Psoas muscle (tissue), 7 donors: ENCODE measurements at regions not wholly inside any gene's neighbourhood (a gene's known extent, or its start where the extent isn't known, plus 50 kb on each side); places are given as distances from the start of the nearest gene placed in this dataset.

ENCODE experiments used
- ATAC-seq, 4 donors: fragments of 200-7000 bp; cut with Tn5 transposase; one replicate each; pipeline ENCODE4 v1.9.1; 2020; ENCODE audit warnings: moderate library complexity in 3 of 4, mild to moderate bottlenecking in 2 of 4
- DNase-seq, 2 donors: peaks; one replicate each; pipeline ENCODE4 v3.0.0-alpha.2; 2020
- H3K27ac ChIP-seq: fragments of 200-600 bp; one replicate; pipeline ENCODE4 v1.8.0; 2022
- H3K27me3 ChIP-seq, 3 donors: fragments of 200-600 bp in 1 of 3; one replicate each; pipeline versions ENCODE4 v1.6.1 to v1.8.0; 2013 to 2022; ENCODE audit warnings: low read length in 2 of 3, mild to moderate bottlenecking in 2 of 3, moderate library complexity in 1 of 3; ENCODE audit not compliant: insufficient read depth in 3 of 3
- H3K36me3 ChIP-seq, 2 donors: fragments of 200-600 bp in 1 of 2; one replicate each; pipeline versions ENCODE4 v1.6.1 to v1.8.0; 2013 to 2022; ENCODE audit warnings: low read depth in 1 of 2, mild to moderate bottlenecking in 1 of 2, moderate library complexity in 1 of 2; ENCODE audit not compliant: insufficient read depth in 1 of 2
- H3K4me1 ChIP-seq: fragments of 200-600 bp; one replicate; pipeline ENCODE4 v1.8.0; 2022
- H3K4me3 ChIP-seq: fragments of 200-600 bp; one replicate; pipeline ENCODE4 v1.8.0; 2022; ENCODE audit warnings: mild to moderate bottlenecking
- H3K9me3 ChIP-seq: fragments of 200-600 bp; one replicate; pipeline ENCODE4 v1.8.0; 2022
- WGBS, 3 donors: extraction: QIAGEN DNeasy Blood & Tissue Kit; methylation state at CpG; one replicate each; pipeline versions ENCODE4 v1.1.6 to v1.1.7; 2013; 5-methylcytosine and 5-hydroxymethylcytosine counted together
- intact Hi-C, 2 donors: fragments of 100-400 bp; cut with DNase I; formaldehyde crosslinking; loops; one replicate each; pipeline versions ENCODE4 v1.11.0 to v1.14.2; 2022
- TF ChIP-seq, protein P1 (sequence below): fragments of 200-600 bp; IDR thresholded peaks from one replicate; pipeline ENCODE4 v1.8.0; 2022; ENCODE audit warnings: antibody characterized with exemption
- donor health status: healthy with polysubstance abuse.
- donor health status: DM: no; HTN: no; CAD: no; lungs with moderate emphysema.
- donor health status: Bipolar disorder and iron deficiency.
- donor health status: healthy.
- donor health status: DM: yes; HTN: yes; CAD: no.
- donor health status: DM: no; HTN: no; CAD: no.
- donor health status: DM: yes; HTN: yes; CAD: no.

DNA sequence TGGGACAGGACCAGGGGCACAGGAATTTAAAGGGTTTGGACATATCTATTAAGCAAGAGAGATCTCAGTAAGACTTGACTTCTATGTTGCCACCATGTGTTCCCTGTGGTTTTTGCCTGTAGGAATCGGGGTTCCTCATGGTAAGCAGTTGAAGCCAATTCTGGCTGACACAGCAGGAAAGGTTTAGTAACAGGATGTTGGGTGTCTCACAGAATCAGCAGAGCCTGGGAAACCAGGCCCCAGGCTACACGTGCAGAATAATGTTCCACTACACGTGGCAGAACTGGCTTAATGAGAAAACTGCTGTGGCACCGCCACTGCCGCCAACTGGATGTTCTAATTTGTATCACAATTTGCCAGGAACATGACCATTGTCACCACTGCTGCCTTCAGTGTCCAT is 264.6 kb upstream of the PLET1 start:
- WGBS, 3 donors = 26 to 57% (median 28%) methylated on average over 5 of the region's 5 CpGs

DNA sequence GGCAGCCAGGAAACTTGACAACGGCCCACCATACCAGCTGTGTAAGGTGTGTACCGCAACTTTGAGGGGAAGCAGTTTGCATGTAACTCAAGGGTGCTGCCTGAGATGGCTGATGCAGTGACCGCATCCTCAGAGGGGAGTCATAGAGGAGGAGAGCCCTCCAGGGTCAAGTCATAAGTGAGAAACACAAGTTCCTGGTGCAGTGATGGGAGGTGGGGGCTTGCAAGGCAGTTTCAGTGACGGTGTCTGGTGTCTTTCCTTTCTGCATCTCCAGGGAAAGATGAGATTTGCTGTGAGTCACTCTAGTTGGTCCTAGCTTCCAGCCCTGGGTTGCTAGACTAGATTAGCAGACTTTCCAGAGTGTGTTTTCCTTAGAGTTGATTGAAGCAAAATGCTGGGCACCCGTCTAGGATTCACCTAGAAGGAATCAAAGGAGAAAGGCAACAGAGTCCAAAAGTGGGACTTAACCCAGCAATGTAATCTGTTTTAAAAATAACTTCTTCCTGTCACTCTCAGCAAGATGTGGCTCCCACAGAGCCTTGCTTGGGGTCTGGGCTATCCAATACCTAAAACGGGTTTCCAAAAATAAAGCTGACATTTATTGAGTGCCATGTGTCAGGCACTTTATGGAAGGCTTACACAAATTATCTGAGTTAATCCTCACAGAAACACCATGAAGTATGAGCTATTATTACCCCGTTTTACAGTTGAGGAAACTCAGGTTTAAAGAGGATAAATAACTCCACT is 265.4 kb upstream of the PLET1 start:
- 39 to 56% (median 50%) methylated on average over 7 of the region's 7 CpGs for WGBS, 3 donors
- ATAC-seq (peak in 3 of 4 donors; percentile 21 to 68 (median 63)), DNase-seq (no peak)
- Histone ChIP-seq H3K4me1 (peaks cover 37% of the 10 kb centered on the region), H3K36me3 (no peaks in the 10 kb centered on the region), H3K4me3 (no peak overlapping the region), H3K27ac (peak overlapping the region; percentile 37), H3K9me3 (no peaks in the 10 kb centered on the region), H3K27me3 (no peaks in the 10 kb centered on the region)
- intact Hi-C loops = no loop called here
- TF ChIP-seq, protein P1, sequence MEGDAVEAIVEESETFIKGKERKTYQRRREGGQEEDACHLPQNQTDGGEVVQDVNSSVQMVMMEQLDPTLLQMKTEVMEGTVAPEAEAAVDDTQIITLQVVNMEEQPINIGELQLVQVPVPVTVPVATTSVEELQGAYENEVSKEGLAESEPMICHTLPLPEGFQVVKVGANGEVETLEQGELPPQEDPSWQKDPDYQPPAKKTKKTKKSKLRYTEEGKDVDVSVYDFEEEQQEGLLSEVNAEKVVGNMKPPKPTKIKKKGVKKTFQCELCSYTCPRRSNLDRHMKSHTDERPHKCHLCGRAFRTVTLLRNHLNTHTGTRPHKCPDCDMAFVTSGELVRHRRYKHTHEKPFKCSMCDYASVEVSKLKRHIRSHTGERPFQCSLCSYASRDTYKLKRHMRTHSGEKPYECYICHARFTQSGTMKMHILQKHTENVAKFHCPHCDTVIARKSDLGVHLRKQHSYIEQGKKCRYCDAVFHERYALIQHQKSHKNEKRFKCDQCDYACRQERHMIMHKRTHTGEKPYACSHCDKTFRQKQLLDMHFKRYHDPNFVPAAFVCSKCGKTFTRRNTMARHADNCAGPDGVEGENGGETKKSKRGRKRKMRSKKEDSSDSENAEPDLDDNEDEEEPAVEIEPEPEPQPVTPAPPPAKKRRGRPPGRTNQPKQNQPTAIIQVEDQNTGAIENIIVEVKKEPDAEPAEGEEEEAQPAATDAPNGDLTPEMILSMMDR = no peak

More for the DNA sequence above, 264.6 kb upstream of the PLET1 start:
- peak overlapping the region; percentile 37 for H3K27ac ChIP-seq
- intact Hi-C loops = no loop called here
- TF ChIP-seq, protein P1 = no peak
- DNase-seq (peak in 1 of 2 donors; percentile 19), ATAC-seq (peak in 3 of 4 donors; percentile 41 to 54 (median 42))
- no peak overlapping the region for H3K4me3 ChIP-seq
- no peaks in the 10 kb centered on the region for H3K9me3 ChIP-seq
- no peaks in the 10 kb centered on the region for H3K36me3 ChIP-seq
- H3K27me3 ChIP-seq = no peaks in the 10 kb centered on the region
- H3K4me1 ChIP-seq = peaks cover 37% of the 10 kb centered on the region

DNA sequence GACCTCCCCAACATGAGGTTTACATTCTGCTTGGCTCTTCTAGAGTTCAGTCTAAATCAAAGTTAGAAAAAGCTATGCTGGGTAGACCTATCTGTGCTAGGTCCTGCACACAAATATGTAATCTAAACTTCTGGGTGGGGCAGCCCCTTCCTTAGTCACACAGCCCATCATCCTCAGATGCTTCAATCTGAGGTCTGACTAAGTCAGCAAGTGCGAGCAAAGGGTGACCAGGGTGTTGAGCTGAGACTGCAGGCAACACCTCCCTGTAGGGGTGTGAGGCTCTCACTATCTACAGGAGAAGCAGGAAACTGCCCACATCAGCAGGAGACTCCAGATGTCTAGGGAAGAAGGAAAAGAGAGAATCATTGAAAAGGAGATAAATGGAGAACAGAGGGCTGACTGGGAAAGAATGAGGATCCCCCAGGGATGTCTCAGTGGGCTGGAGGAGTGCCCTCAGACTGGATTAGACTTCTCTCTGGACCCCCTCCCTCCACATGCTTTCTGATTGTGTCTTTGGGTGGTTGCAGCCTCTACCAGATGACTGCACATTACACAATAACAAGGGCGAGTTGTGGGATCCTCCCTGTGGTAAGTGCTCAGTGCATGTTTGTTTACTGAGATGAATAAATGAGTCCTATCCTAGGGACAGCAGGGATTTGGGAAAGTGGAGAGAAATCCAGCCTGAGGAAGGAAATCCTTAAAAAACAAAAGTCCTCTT is 266.2 kb upstream of the PLET1 start:
- H3K4me3 ChIP-seq = no peak overlapping the region
- H3K27ac ChIP-seq = peak overlapping the region; percentile 37
- peaks cover 37% of the 10 kb centered on the region for H3K4me1 ChIP-seq
- H3K9me3 ChIP-seq = no peaks in the 10 kb centered on the region
- no peak for DNase-seq
- 64 to 76% (median 75%) methylated on average over 2 of the region's 2 CpGs for WGBS, 3 donors
- intact Hi-C loops = no loop called here
- no peaks in the 10 kb centered on the region for H3K36me3 ChIP-seq
- peak in 2 of 4 donors; percentile 27 to 47 for ATAC-seq
- TF ChIP-seq, protein P1 = no peak
- no peaks in the 10 kb centered on the region for H3K27me3 ChIP-seq

DNA sequence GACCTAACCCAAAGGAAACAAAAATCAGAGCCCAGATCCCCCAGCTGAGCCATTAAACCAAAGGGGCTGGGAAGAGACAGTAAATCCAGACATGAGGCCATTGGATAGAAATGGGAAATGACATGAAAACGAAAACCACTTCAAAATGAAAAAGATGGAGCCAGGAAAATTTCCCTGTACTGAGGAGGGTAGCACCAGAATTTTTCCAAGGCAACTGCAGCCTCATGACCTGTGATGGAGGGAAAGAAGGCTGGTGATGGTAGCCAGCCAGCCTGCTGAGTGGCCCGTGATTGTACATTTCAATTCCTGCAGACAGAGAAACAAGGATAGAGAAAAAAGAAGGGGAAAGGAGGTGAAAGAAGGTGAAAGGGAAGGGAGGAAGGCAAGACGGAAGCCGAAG is 268.4 kb upstream of the PLET1 start:
- Histone ChIP-seq H3K4me3 (no peak overlapping the region), H3K4me1 (peaks cover 31% of the 10 kb centered on the region), H3K36me3 (no peaks in the 10 kb centered on the region), H3K9me3 (no peaks in the 10 kb centered on the region), H3K27me3 (no peaks in the 10 kb centered on the region), H3K27ac (no peak overlapping the region)
- no peak for ATAC-seq
- TF ChIP-seq, protein P1 = no peak
- 78 to 91% (median 87%) methylated on average over 4 of the region's 4 CpGs for WGBS, 3 donors
- intact Hi-C loops = no loop called here
- no peak for DNase-seq
